ENCODE measurements at regions not wholly inside any gene's neighbourhood (a gene's known extent, or its start where the extent isn't known, plus 50 kb on each side); places are given as distances from the start of the nearest gene placed in this dataset.
"Not testable (repeated sequence)": the region's sequence is repeated elsewhere in the genome, so short reads cannot be mapped to it uniquely, and the experiment has no call there.

DNA sequence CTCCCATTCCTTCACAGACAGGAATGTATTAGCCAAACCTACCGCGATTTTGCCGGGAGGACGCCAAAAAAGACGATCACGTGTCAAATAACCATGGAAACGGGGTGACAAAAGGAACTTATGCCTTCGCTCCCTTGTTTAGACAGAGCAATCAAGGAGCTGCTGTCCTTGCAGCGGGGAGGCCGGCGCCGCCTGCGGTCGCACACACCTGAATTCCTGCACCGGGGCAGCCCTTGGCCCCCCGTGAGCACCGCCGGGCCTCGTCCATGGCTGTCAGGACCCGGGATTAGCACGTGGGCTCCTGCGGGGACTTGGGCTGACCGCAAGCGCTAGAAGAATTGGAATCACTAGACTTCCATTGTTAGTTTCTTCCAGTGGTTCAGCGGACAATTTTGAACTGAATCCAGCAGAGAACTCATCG, 193.1 kb downstream of the SHQ1 start:
- DNase-seq (ENCODE audit: low read depth) = peak; percentile 33
- peak overlapping the region; percentile 23 for H3K4me3 ChIP-seq (ENCODE audit: low read depth, low read length)
- TF ChIP-seq, protein P1, sequence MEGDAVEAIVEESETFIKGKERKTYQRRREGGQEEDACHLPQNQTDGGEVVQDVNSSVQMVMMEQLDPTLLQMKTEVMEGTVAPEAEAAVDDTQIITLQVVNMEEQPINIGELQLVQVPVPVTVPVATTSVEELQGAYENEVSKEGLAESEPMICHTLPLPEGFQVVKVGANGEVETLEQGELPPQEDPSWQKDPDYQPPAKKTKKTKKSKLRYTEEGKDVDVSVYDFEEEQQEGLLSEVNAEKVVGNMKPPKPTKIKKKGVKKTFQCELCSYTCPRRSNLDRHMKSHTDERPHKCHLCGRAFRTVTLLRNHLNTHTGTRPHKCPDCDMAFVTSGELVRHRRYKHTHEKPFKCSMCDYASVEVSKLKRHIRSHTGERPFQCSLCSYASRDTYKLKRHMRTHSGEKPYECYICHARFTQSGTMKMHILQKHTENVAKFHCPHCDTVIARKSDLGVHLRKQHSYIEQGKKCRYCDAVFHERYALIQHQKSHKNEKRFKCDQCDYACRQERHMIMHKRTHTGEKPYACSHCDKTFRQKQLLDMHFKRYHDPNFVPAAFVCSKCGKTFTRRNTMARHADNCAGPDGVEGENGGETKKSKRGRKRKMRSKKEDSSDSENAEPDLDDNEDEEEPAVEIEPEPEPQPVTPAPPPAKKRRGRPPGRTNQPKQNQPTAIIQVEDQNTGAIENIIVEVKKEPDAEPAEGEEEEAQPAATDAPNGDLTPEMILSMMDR (conservative IDR thresholded peaks at IDR 0.05; ENCODE audit: low read depth, low read length) = no peak

DNA sequence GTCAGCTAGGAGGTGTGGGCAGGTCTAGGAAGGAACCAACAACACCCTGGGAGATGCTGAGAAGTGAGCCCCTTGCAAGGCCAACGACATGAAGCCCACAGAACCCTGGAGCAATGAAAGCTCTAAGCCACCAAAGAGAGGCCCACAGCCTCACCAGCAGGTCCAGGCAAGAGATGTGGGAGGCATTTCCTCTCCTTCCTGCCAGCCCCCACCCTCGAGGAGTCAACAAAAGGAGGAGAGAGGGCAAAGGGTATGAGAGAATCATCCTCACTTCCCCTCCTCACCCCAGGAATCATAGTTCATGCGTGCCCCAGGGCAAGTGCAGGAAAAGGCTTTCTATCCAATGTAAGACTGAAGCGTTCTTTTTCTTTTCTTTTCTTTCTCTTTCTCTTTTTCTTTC, 195.8 kb downstream of the SHQ1 start:
- TF ChIP-seq, protein P1 (conservative IDR thresholded peaks at IDR 0.05; ENCODE audit: low read depth, low read length) = no peak
- DNase-seq (ENCODE audit: low read depth) = no peak
- no peak overlapping the region for H3K4me3 ChIP-seq (ENCODE audit: low read depth, low read length)

DNA sequence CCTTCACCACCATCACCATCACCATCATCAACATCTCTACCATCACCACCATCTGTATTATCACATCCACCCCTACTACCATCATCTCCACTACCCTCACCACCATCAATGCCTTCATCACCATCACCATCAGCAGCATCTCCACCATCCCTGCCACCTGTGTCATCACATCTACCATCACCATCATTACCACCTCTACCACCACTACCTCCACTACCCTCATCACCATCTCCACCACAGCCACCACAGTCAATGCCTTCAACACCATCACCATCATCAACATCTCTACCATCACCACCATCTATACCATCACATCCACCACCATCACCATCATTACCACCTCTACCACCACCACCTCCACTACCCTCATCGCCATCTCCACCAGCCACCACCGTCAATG, 196.7 kb downstream of the SHQ1 start:
- no peak overlapping the region for H3K4me3 ChIP-seq (ENCODE audit: low read depth, low read length)
- DNase-seq (ENCODE audit: low read depth) = no peak
- TF ChIP-seq, protein P1 (conservative IDR thresholded peaks at IDR 0.05; ENCODE audit: low read depth, low read length) = no peak

DNA sequence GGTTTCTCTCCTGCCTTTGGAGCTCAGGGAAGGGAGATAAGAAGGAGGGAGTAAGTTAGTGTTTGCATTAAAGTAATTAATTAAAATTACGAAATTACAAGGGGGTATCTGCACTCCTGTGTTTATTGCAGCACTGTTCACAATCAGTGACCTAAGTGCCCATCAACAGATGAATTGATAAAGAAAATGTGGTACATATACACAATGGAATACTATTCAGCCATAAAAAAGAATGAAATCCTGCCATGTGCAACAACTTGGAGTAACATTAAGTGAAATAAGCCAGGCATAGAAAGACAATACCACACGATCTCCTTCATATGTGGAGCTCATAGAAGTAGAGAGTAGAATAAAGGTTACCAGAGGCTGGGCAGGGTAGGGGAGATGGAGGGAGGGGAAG, 202.0 kb downstream of the SHQ1 start:
- TF ChIP-seq, protein P1 (conservative IDR thresholded peaks at IDR 0.05; ENCODE audit: low read depth, low read length) = no peak
- H3K4me3 ChIP-seq (ENCODE audit: low read depth, low read length) = no peak overlapping the region
- DNase-seq (ENCODE audit: low read depth) = no peak

DNA sequence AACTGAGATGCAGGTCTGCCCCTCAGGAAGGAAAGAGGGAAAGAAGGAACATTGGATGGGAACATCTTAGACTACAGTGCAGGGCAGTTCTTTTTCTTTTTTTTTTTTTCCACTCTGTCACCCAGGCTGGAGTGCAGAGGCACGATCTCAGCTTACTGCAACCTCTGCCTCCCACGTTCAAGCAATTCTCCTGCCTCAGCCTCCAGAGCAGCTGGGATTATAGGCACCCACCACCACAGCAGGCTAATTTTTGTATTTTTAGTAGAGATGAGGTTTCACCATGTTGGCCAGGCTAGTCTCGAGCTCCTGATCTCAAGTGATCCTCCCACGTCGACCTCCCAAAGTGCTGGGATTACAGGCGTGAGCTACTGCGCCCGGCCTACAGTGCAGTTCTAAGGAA, 204.6 kb downstream of the SHQ1 start:
- H3K4me3 ChIP-seq (ENCODE audit: low read depth, low read length); DNase-seq (ENCODE audit: low read depth): not testable (repeated sequence)

DNA sequence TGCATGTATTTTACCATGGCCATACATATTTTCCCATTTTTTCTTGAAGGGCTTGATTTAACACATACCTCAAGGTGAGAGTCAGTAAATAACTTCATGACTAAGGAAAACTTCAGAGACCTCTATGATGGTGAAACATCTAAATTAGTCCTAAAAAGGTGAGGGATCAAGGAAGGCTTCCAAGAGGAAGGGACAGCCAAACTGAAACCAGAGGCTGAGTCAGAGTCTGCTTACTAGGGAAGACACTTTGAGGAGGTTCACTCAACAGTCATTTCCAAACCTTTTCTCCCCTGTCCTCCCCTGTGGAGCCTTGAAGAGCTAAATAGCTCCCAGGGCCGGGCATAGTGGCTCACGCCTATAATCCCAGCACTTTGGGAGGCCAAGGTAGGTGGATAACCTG, 206.6 kb downstream of the SHQ1 start:
- TF ChIP-seq, protein P1 (conservative IDR thresholded peaks at IDR 0.05; ENCODE audit: low read depth, low read length) = no peak
- DNase-seq (ENCODE audit: low read depth) = no peak
- no peak overlapping the region for H3K4me3 ChIP-seq (ENCODE audit: low read depth, low read length)

DNA sequence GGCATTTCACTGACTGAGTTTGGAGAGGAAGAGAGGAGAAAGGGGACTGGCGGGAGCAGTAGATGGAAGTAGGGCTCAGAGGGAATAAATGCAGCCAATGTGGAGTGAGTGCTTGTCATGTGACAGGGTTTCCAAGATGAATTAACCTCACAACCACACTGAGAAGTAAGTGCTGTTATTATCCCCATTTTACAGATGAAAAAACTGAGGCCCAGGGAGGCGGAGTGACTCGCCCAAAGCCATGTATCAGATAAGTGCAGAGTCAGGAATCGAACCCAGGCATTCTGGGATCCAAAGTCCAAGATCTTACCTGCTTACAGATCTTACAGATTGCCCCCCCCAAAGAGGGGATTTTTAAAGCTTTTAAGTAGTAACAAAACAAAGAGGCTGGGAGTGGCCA, 207.2 kb downstream of the SHQ1 start:
- TF ChIP-seq, protein P1 (conservative IDR thresholded peaks at IDR 0.05; ENCODE audit: low read depth, low read length) = no peak
- DNase-seq (ENCODE audit: low read depth) = no peak

More for the DNA sequence above, 207.2 kb downstream of the SHQ1 start:
- H3K4me3 ChIP-seq (ENCODE audit: low read depth, low read length) = no peak overlapping the region

Measured in choroid plexus epithelial cell (primary cell).